NCI-H1930 (cell line): ENCODE measurements at regions not wholly inside any gene's neighbourhood (a gene's known extent, or its start where the extent isn't known, plus 50 kb on each side); places are given as distances from the start of the nearest gene placed in this dataset.

Experiments
- DNase-seq, 2 experiments: peaks; one replicate each; lab custom pipeline; 2025; lab: John Stamatoyannopoulos, UW

DNA sequence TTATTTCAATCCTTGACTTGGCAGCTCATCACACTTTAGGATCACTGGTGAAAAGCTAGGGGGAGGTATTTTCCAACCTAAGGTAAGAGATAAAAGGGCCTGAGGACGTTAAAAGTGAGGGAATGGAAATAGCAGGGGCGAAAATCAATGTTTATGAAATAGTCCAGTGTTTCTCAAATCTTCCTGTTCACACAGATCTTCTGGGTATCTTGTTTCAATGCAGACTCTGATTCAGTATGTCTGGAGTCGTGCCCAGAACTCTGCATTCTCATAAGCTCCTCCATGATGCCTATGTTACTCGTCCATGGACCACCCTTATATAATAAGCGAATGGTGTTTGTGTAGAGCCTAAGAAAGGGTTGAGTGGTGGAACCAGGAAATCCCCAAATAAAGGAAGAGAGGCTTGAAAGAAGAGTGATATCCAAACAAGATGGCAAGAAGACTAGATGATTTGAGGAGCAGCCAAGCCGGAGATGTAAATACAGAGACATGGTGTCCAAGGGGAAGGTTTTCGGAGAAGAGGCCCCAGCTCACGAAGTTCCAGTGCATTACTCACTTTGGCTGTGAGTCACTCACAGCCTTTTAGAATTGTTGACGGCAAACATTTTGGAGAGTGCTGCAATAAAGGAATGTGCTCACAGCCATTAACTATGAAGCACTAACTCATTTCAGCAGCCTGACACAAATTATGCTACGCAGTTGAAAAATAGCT is 215.6 kb upstream of the PPARGC1A start:
- DNase-seq, result no peak

DNA sequence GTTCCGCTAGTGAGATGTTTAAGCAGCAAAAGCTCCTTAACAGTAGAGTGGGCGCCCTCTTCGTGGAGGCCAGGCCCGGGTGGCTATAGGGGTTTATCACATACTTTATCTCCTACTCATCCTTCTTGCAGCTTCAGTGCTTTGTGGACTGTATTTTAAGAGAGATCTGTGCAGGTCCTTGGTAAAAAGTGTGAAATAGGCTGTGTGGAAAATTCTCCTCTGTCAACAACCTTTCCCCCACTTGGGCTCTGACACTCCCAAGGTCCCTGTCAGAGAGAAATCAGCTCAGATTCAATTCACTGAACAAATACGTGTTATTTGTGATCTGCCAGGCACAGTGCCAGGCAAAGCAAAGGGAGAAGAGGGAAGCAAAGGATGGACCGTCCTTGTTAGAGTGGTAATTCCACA is 214.3 kb upstream of the PPARGC1A start:
- DNase-seq, result no peak

DNA sequence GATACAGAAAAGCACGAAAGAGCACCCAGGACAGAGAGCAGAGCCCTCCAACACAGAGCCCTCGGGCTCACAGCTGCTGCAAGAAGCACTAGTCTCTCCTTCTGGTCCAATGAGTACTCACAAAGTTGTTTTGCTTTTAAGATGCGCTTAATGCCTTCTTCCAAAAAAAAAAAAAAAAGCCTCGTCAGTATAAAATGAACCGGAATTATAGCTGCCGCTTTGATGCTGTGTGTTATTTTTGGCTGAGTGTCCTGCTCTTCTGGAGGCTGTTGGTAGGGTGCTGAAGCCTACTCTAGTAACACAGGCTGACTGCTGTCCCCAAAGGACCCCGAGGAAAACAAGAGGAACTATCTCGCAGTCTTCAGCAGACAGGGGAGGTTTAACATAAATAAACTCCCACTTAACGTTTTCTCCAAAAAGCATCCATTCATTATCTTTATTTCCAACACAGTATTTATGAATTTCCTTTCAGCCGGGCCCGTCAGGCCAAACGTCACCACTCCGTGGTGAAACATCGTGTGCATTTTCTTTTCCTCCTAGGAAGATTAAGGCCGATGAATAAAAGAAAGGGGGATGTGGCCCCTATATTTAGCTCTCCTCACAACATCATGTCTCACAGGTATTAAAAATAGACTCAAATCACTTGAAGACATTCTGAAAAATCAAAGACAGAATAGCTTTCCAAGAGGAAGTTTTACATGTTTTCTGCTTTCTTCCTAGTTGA is 213.7 kb upstream of the PPARGC1A start:
- no peak for DNase-seq

DNA sequence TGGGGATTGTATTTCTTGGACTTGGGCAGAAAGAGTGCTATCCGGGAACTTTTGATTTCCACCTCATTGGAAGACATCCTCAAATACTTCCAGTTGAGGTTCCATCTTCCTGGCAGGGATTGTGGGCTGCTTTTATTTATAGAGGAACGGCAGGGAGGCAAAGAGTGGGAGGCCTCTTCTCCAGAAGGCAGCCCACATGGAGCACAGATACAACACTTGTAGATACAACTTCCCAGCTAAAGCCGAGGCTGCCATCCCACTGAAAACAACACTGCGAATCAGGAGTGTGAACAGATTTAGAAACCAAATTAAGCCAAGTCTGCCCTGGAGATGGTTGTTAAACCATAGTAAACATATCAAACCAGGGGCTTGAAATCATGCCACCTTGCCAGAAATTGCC is 212.8 kb upstream of the PPARGC1A start:
- DNase-seq, result no peak

DNA sequence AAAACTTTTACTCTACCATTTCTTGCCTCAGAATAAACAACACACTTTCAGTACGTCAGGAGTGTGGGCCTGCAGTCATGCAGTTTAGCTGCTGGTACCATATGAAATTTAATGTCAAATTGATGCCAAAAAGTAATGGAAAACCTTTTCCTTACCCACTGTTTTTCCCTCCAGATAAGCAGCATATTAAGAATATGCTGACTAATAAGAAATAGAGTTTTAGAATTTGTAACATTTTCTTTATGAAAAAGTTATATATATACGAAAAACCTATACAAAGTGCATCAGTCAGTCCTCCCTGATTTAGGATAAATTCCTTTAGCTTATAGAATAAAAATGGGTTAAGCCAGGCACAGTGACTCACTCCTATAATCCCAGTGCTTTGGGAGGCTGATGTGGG is 206.8 kb upstream of the PPARGC1A start:
- DNase-seq, result no peak

DNA sequence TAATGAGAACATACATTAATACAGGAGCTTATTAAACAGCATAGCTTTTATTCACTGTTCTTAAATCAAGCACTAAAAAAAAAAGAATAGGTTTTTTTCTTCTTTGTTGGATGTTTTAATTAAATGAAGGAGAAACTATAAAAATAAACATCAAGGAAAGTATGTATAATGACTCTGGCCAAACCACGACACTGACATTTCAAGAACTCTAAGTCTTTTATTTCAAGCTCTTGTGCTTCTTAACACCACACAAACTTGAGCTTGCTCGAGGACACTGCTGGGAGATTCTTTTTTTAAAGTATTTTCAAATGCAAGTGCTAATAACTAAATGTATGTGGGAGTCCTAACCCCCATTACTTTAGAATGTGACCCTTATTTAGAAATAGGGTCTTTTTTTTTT is 204.9 kb upstream of the PPARGC1A start:
- no peak for DNase-seq

DNA sequence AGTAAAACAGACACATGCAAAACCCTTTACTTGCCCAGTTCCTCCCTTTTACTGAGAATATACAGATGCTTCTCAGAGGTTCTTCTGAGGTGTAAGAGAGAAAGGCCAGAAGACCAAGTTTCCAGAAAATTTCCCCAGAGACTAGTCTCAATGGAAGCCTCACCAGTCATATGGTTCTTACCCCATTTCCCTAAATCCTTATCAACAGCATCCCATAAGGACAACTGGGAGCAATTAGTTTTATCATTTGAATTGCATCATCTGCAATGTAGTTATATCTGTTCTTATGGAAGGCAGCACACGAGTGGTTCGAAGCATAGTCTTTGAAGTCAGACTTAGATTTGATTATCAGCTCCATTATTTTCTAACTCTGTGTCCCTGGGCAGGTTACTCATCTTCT is 203.6 kb upstream of the PPARGC1A start:
- no peak for DNase-seq

DNA sequence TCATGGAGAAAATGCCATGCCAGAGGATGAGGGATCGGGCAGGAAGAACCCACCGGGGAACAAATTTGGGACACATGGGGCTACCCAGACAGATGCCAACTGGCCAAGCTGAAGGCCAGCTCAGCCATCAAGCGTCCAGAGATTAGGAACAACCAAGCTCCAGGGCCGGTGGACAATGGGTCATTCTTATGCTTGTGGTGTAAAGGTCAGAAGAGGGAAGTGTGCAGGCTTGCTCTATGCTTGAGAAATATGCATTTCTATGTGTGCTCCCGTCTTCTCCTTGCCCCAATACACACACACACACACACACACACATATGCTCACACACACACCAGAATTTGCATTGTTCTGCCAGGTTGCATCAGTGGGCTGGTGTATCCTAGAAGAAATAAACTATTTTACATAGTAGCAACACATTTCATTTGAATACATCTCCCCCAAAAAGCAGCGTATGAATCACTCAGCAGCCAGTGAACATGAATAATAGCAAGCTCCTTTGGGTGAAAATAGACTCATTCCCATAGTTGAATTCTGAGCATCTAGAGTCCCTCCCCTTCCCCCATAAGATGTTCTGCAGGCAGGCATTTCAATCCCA is 201.9 kb upstream of the PPARGC1A start:
- DNase-seq, result no peak

DNA sequence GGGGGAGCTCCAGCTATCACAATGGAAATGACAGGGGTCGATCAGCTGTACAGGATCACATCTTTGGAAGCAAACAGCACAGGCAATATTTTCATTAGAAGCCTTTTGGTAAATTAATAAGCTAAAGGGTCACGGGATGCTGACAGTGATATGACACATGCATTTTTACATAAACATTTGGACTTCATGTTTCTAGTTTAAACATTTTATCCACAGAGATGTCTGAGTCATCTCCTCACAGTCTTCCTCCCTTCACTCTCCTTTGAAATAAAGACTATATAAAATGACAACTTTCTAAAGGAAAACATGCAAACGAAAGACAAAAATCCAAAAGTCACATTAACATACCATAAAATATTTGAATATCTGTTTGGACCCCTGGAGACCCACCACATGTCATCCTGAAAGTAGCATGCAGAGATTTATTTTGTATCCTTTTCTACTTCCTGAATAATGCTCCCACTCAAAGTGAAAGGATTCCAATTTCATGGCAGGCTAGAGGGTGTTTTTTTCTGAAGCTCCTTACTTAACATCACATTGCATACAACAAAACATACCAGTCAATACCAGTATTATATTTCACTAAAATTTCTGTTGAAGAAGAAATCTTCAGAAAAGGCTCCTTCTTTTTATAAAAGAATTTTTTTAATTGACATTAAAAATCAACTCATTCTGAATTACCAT is 200.1 kb upstream of the PPARGC1A start:
- no peak for DNase-seq

DNA sequence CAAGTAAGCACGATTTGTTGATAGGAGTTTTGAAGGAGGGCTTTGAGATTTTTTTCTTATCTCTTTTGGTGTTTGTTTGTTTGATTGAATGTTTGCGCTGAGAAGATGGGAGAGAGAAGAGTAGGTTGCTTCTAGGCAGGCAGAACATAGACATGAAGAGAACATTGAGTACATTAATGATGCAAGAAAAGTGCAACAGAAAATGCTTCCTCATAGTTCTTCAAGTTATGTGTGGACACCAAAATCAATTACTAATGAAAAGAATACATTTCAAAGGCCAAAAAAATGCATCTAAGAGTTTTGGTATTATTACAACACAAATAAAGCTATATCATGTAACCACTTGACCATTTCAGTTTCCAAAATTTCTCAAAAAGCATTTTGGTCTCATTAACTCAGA is 191.0 kb upstream of the PPARGC1A start:
- DNase-seq, result no peak

DNA sequence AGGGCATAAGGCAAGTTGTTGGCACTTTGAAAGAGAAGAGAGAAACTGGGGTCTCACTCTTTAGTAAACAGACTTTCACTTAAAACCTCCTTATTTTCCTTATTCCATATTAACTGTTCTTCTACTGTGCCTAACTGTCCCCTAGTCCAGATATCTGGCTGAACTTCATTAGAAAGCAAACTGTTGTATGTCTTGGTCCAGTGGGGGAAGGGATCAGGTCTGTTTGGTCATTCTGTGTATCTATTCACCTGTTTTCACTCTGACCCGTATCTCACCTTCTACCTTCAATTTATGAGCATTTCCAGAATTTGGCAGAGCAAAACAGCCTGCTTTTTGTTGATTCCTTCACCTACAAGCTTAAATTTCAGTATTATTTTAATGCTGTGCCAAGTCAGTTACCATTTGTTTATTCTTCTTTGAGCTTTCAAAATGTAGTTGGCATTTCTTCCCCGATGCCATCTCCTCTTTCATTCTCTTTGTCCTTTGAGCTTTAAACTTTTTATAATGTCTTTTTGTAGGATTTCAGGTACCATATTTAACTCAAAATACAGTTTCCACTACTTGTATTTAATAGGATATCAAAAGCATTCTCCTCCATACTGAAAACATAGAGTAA is 188.6 kb upstream of the PPARGC1A start:
- DNase-seq, result no peak

DNA sequence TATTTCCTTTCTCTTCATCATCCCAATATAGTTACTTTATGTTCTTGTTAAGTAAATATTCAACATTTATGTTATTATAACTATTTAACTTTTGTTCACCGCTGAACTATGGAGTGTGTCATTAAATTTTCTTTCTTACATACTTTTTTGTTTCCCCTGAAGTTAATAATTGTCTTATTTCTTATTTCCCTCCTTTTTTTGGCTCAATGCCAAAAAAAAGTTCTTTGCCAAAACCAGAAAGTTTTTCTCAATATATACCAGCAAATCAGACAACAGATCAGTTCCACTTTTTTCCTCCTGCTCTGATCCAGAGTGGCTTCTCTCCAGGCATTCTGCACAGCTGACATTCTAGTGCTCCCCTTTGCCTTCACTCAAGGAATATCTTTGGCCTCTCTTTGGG is 187.0 kb upstream of the PPARGC1A start:
- DNase-seq, result no peak

DNA sequence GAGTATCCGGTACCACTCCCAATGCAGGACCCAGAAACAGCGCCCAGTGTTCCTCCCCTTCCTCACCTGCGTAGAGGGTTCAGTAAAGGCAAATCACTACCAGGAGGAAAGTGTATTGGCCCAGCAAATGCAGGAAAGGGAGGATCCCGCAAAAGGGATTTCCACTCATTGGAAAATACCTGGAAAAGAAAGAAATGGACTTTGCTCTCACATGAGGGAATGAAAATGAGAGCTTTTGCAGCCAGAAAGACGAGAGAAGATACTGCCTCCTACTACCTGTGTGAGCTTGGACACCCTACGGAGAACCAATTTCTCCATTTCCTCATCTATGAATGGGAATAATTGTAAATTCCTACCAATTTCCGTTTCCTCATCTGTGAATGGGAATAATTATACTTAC is 184.1 kb upstream of the PPARGC1A start:
- no peak for DNase-seq

DNA sequence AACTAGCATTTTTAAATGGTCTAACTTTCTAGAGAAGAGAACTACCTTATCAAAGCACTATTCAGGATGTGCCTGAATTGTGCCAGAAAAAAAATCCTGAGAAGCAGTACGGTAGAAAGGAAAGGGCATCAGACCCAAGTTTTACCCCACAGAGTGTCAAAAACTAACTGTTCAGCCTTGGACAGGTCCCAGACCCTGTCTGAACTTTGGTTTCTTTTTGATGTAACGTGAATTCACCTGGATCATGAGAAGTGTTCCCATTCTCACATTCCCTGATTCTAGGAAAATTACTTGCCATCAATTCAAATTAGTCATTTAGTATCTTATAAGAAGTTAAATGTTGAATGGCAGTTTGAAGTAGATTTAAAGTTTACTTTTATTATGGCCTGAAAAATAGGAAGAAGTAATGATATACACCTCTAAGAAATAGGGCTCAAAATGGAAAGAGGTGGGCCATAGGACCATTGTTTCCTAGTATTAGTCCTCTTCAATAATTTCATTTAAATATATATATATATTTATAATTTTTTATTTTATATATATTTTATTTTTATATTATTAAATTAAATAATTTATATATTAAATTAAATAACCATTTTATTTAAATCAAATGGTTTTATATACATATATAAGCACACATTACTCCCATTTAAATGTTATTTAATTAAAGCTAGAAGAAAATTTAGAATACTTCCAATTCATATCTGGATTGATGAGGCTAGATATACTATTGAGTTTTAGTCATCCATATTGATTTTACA is 181.9 kb upstream of the PPARGC1A start:
- no peak for DNase-seq

DNA sequence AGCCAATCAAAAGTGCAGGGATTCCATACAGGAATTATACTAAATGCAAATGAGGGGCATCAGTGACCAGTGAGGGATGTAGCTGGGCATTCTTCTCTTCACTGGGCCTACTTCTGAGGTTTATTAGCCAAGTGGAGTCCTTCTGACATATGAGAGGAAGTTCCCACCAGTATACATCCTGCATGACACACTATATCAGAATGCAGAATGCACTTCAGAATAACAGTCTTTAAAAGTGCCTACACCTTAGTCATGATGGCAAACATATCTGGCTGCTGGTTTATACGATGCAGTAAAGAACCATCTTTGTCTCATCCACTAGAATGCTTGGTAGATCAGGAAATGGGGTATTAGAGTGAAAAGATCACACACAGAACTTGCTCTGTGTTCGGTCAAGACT is 180.3 kb upstream of the PPARGC1A start:
- no peak for DNase-seq

DNA sequence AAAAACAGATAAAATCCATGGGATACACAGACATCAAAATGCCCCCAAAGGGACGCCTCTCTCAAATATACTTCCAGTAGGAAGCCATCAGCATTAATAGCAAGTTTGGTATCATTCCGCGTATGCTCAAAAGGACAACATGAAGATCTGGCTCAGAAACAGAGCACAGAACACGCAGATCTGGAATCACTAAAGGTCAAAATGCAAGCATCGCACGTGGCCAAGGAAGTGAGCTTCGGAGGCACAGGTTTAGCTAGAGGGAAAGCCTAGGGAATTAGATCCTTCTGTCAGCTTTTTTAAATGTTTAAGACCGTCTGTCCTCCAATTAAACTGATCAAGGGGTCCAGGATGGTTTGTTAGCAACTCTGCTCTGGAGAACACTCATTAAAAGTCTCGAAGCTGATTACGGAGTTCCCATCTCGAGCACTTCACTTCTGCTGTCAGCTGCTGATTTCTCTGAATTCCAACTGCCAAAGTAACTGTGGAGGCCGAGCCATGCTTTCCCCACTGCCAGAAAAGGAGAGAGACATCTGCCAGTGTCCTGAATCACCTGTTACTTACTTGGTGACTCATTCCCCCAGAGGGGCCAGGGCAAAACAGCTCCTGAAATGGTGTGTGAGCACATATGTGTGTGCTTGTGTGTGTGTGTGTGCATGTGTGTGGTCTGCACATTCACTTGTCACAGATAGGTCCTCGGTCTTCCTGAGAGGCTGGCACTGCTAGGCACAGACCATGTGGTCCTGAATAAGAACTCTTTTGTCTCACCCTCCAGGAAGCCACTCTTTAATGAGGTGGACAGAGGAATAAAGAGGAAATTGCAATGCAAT is 177.7 kb upstream of the PPARGC1A start:
- no peak for DNase-seq

DNA sequence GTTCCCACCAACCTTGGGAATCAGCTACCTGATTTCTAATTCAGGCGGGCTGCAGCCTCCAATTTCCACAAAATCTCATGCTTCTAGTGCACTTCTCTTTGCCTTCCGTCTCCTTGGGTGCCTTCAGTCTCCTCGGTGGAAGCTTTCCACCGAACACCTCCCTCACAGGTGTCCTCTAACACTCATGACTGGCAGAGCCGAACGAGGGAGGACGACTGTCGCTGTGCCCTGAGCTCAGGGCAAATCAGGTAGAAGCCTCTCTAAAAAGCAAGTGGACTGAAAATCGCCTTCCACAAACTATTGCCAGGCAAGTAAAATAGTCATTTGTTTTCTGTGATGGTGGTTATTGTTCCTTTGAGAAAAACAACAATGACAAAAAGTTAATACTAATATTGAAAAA is 176.1 kb upstream of the PPARGC1A start:
- DNase-seq, result no peak

DNA sequence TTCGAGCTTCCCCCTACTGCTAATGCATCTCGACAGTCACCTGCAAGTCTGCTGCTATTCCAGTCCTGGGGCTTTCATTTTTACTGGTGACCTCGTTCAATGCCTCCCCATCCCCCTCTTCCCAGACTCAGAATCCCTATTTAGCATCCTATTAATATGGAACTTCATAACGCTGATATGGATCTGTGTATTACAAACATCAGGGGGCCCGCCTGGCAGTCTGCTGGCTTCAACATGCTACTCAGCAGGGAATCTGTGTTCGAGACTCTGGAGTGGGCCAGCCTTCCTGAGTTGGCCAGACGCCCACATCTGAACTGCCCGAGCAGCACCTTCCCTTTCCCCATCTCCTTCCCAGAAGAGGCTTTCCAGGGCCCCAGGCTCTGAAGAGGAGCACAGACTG is 173.9 kb upstream of the PPARGC1A start:
- no peak for DNase-seq

DNA sequence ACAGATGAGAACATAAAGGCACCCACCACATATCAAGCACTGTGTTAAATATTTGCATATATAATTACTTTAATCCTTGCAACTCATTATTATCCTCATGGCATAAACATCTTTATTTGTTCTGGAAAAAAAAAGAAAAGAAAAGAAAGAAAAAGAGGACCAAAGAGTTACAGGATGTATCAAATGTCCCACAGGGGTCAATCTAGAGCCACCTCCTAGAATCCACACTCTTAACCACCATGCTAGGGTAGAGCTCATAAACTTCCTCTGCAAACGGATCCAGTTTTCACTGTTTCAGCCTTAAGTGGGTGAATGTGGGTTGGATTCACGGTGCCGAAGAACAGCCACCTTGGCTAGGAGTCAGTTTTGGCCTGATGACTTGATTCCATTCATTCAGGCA is 171.1 kb upstream of the PPARGC1A start:
- DNase-seq, result no peak

DNA sequence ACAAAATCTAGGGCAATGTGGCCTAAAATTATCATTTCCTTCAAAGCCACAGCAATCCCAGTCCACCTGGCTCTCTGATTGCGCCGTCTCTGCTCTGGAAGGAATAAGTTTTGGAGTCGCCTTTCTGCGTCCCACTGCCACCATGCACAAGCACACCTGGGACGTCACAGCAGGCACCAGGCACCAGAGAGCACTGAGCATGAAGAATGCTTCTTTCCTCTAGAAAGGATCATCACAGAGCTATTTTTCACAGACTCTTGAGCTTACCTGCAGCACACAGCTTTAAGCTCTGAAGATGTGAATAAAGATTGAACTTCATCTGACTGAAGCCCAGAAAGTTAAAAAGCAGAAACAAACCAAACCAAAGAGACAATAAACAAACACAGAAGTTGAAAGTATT is 170.0 kb upstream of the PPARGC1A start:
- no peak for DNase-seq
